HCT116 (cell line): ENCODE measurements at regions not wholly inside any gene's neighbourhood (a gene's known extent, or its start where the extent isn't known, plus 50 kb on each side); places are given as distances from the start of the nearest gene placed in this dataset.

Experiments used
- ATAC-seq: fragments of 200-7000 bp; cut with Tn5 transposase; 2 replicates; pipeline ENCODE4 v1.9.1; 2020; ENCODE audit warnings: mild to moderate bottlenecking, moderate library complexity
- BruUV-seq: library from RNA; stranded (reverse); fragments of 400-500 nt; replicated peaks from 2 replicates; lab custom pipeline; 2021; lab: Mats Ljungman, UMichigan
- CTCF ChIA-PET: fragments of 300-600 bp; sonication (Branson Sonifier 250); formaldehyde crosslinking; loops from one replicate; lab custom pipeline; 2021; ENCODE audit warnings: antibody characterized with exemption; lab: Charles Lee
- POLR2A ChIA-PET: fragments of 300-600, 350-600 bp; sonication (Branson Sonifier 250); formaldehyde crosslinking; loops from one replicate; lab custom pipeline; 2021; ENCODE audit warnings: antibody characterized with exemption; lab: Charles Lee
- RAD21 ChIA-PET, 2 experiments: fragments of 300-600 bp; sonication (Branson Sonifier 250); formaldehyde crosslinking; loops; one replicate each; lab custom pipeline; 2023; ENCODE audit warnings: low total read pairs in 2 of 2; ENCODE audit not compliant: uncharacterized antibody in 2 of 2, unreplicated experiment in 2 of 2, low non-redundant PET in 1 of 2; lab: Charles Lee
- DNase-seq: peaks from one replicate; pipeline ENCODE4 v3.0.0-alpha.2; 2010; ENCODE audit warnings: low read depth, low spot score
- H2AFZ ChIP-seq: fragments of 200-600 bp; shearing (Covaris generic), sonication (generic); 2 replicates; pipeline ENCODE4 v1.6.1; 2017; ENCODE audit warnings: low read depth, mixed run types, mixed read lengths, antibody characterized with exemption, low read length; ENCODE audit not compliant: poor library complexity, severe bottlenecking
- H3K27ac ChIP-seq: 2 replicates; pipeline ENCODE4 v1.5.1; 2012; ENCODE audit warnings: low read depth, low read length
- H3K27me3 ChIP-seq: fragments of 200-600 bp; sonication (generic); 2 replicates; pipeline ENCODE4 v1.6.1; 2016; ENCODE audit warnings: mixed run types, low read length, mixed read lengths; ENCODE audit not compliant: insufficient read depth
- H3K36me3 ChIP-seq, 2 experiments: fragments of 200-500 bp in 1 of 2; fragments of 200-600 bp in 1 of 2; sonication (Bioruptor generic) in 1 of 2; sonication (generic) in 1 of 2; 2 replicates each; pipeline versions ENCODE4 v1.5.1 to v1.6.1; 2014 to 2016; ENCODE audit warnings: low read length in 2 of 2, inconsistent platforms in 1 of 2, mixed read lengths in 1 of 2, mixed run types in 1 of 2; ENCODE audit not compliant: insufficient read depth in 2 of 2, control insufficient read depth in 1 of 2
- H3K4me1 ChIP-seq, 2 experiments: fragments of 200-600 bp in 1 of 2; sonication (generic) in 1 of 2; 2 replicates each; pipeline versions ENCODE4 v1.5.1 to v1.6.1; 2012 to 2017; ENCODE audit warnings: low read length in 2 of 2, inconsistent platforms in 1 of 2, mild to moderate bottlenecking in 1 of 2, mixed read lengths in 1 of 2, mixed run types in 1 of 2, moderate library complexity in 1 of 2; ENCODE audit not compliant: insufficient read depth in 2 of 2, control insufficient read depth in 1 of 2
- H3K4me2 ChIP-seq: fragments of 200-600 bp; sonication (generic); 2 replicates; pipeline ENCODE4 v1.6.1; 2017; ENCODE audit warnings: mixed run types, low read length, mixed read lengths
- H3K4me3 ChIP-seq, 2 experiments: fragments of 200-600 bp in 1 of 2; sonication (generic) in 1 of 2; replicated peaks in 1 of 2; 2 replicates each; pipeline ENCODE4 v1.5.1; 2011 to 2016; ENCODE audit warnings: low read length in 2 of 2, control low read depth in 1 of 2, low read depth in 1 of 2, mild to moderate bottlenecking in 1 of 2, mixed read lengths in 1 of 2, mixed run types in 1 of 2
- H3K79me2 ChIP-seq: fragments of 200-600 bp; sonication (generic); 2 replicates; pipeline ENCODE4 v1.6.1; 2017; ENCODE audit warnings: mild to moderate bottlenecking, mixed run types, low read length, moderate library complexity, mixed read lengths; ENCODE audit not compliant: insufficient read depth
- H3K9ac ChIP-seq: fragments of 200-600 bp; sonication (generic); 2 replicates; pipeline ENCODE4 v1.6.1; 2016; ENCODE audit warnings: low read length, mixed read lengths
- H3K9me2 ChIP-seq: fragments of 200-600 bp; sonication (generic), shearing (Covaris generic); 2 replicates; pipeline ENCODE4 v1.6.1; 2017; ENCODE audit warnings: mixed run types, mild to moderate bottlenecking, moderate library complexity; ENCODE audit not compliant: insufficient read depth
- H3K9me3 ChIP-seq, 2 experiments: fragments of 200-500 bp in 1 of 2; fragments of 200-600 bp in 1 of 2; sonication (Bioruptor generic) in 1 of 2; sonication (generic) in 1 of 2; 2 replicates each; pipeline ENCODE4 v1.6.1; 2014 to 2017; ENCODE audit warnings: low read length in 2 of 2, mixed read lengths in 2 of 2, inconsistent platforms in 1 of 2, low read depth in 1 of 2, mild to moderate bottlenecking in 1 of 2, mixed run types in 1 of 2, moderate library complexity in 1 of 2; ENCODE audit not compliant: control insufficient read depth in 1 of 2, insufficient read depth in 1 of 2
- H4K20me1 ChIP-seq: fragments of 200-600 bp; sonication (generic), shearing (Covaris generic); 2 replicates; pipeline ENCODE4 v1.6.1; 2017; ENCODE audit warnings: mixed run types, mild to moderate bottlenecking, moderate library complexity; ENCODE audit not compliant: insufficient read depth
- CEBPB ChIP-seq: IDR thresholded peaks from 2 replicates; pipeline ENCODE4 v1.6.1; 2012; ENCODE audit warnings: low read depth
- EGR1 ChIP-seq: IDR thresholded peaks from 2 replicates; pipeline ENCODE4 v1.6.1; 2012; ENCODE audit warnings: low read depth
- ELF1 ChIP-seq: IDR thresholded peaks from 2 replicates; pipeline ENCODE4 v1.6.1; 2012; ENCODE audit warnings: low read depth, borderline replicate concordance
- EZH2phosphoT487 ChIP-seq: fragments of 200-600 bp; IDR thresholded peaks from 2 replicates; pipeline ENCODE4 v1.6.1; 2018; ENCODE audit warnings: antibody characterized with exemption, borderline replicate concordance
- JUND ChIP-seq: IDR thresholded peaks from 2 replicates; pipeline ENCODE4 v1.6.1; 2012
- RAD21 ChIP-seq: IDR thresholded peaks from 2 replicates; pipeline ENCODE4 v1.6.1; 2012; ENCODE audit warnings: low read depth, mild to moderate bottlenecking
- SIN3A ChIP-seq: IDR thresholded peaks from 2 replicates; pipeline ENCODE4 v1.6.1; 2012; ENCODE audit warnings: low read depth
- TCF7L2 ChIP-seq: IDR thresholded peaks from 2 replicates; pipeline ENCODE4 v1.7.0; 2011; ENCODE audit warnings: borderline replicate concordance, inconsistent platforms; ENCODE audit not compliant: insufficient read depth, insufficient read length; ENCODE audit errors: extremely low read depth
- ZNF274 ChIP-seq: fragments of 200-500 bp; sonication (Bioruptor generic); IDR thresholded peaks from 2 replicates; pipeline ENCODE4 v1.6.1; 2014; ENCODE audit warnings: mild to moderate bottlenecking, low read depth, low read length, inconsistent platforms
- intact Hi-C: fragments of 100-400 bp; cut with micrococcal nuclease; formaldehyde crosslinking; loops from 2 replicates; pipeline ENCODE4 v1.10.0; 2022
- TF ChIP-seq, protein P1 (sequence below): IDR thresholded peaks from 2 replicates; pipeline ENCODE4 v1.6.1; 2012; ENCODE audit warnings: low read depth
- TF ChIP-seq, protein P2 (sequence below): IDR thresholded peaks from 2 replicates; pipeline ENCODE4 v1.6.1; 2011; ENCODE audit warnings: mild to moderate bottlenecking, low read length, moderate library complexity; ENCODE audit not compliant: insufficient replicate concordance; ENCODE audit errors: extremely low read depth

DNA sequence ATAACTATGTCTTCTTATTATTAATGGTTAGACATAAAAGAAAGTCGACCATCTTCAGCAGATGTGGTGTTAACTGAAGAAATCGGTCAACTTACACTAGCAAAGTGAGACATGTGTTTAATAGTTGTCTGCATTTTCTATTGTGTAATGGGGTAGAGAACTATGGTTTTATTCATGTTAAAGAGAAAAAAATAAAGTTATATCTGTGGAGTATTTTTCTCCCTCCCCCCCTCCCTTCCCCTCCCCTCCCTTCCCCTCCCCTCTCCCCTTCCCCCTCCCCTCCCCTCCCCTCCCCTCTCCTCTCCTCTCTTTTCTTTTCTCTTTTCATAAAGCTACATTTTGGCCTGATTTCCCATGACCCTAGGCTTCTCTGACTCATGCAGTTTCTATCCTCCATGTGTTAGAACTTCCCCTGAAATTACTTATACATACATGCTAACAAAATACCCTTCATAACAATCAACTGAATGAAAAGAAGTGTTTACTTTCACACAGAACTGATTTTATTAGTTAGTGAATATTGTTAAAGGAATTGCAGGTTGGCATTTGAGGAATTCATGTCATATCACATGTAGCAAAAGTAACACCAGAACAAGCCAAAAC, 1431.0 kb upstream of the ATXN8OS start:
- ATAC-seq (no peak), DNase-seq (no peak)
- no peak overlapping the region for H2AFZ ChIP-seq
- RAD21 ChIA-PET, result no interaction called here
- TF ChIP-seq ELF1, result no peak
- TF ChIP-seq, protein P1, sequence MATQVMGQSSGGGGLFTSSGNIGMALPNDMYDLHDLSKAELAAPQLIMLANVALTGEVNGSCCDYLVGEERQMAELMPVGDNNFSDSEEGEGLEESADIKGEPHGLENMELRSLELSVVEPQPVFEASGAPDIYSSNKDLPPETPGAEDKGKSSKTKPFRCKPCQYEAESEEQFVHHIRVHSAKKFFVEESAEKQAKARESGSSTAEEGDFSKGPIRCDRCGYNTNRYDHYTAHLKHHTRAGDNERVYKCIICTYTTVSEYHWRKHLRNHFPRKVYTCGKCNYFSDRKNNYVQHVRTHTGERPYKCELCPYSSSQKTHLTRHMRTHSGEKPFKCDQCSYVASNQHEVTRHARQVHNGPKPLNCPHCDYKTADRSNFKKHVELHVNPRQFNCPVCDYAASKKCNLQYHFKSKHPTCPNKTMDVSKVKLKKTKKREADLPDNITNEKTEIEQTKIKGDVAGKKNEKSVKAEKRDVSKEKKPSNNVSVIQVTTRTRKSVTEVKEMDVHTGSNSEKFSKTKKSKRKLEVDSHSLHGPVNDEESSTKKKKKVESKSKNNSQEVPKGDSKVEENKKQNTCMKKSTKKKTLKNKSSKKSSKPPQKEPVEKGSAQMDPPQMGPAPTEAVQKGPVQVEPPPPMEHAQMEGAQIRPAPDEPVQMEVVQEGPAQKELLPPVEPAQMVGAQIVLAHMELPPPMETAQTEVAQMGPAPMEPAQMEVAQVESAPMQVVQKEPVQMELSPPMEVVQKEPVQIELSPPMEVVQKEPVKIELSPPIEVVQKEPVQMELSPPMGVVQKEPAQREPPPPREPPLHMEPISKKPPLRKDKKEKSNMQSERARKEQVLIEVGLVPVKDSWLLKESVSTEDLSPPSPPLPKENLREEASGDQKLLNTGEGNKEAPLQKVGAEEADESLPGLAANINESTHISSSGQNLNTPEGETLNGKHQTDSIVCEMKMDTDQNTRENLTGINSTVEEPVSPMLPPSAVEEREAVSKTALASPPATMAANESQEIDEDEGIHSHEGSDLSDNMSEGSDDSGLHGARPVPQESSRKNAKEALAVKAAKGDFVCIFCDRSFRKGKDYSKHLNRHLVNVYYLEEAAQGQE, result no peak
- no peak for TF ChIP-seq EGR1
- TF ChIP-seq EZH2phosphoT487, result no peak
- no peak for TF ChIP-seq CEBPB
- no peaks in the 10 kb centered on the region for H3K27me3 ChIP-seq
- H3K27ac ChIP-seq, result no peak overlapping the region
- H4K20me1 ChIP-seq, result no peaks in the 10 kb centered on the region
- H3K79me2 ChIP-seq, result no peaks in the 10 kb centered on the region
- POLR2A ChIA-PET, result no interaction called here
- no peak overlapping the region for H3K4me2 ChIP-seq
- intact Hi-C loops, result no loop called here
- no peaks in the 10 kb centered on the region; a peak in 1 of 4 replicates for H3K36me3 ChIP-seq
- no peak overlapping the region for H3K9ac ChIP-seq
- H3K9me2 ChIP-seq, result no peaks in the 10 kb centered on the region
- H3K9me3 ChIP-seq, result no peaks in the 10 kb centered on the region
- CTCF ChIA-PET, result no interaction called here
- no peaks in the 10 kb centered on the region for H3K4me1 ChIP-seq
- BruUV-seq, result no TSS peak
- H3K4me3 ChIP-seq, result no peak overlapping the region

DNA sequence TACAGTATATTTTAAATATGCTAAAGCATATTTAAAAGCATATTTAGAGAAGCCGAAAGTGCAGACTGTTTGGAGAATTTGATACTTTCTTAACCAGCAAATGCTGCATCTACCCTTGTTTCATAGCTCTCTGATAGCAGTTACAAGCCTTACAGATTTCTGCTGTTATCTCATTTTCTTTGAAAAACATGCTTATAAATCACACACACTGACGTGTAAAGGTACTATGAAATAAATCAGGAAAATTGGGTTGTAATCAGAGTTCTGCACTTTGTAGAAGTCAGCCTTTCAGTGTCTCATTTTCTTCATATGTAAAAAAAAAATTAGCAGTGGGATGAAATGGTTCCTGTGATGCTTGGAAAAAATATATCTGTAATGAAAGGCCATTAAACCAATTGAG, 1432.4 kb upstream of the ATXN8OS start:
- no peaks in the 10 kb centered on the region for H3K9me2 ChIP-seq
- DNase-seq (no peak), ATAC-seq (no peak)
- no peaks in the 10 kb centered on the region for H3K27me3 ChIP-seq
- H3K9ac ChIP-seq, result no peak overlapping the region
- ChIA-PET CTCF (no interaction called here), RAD21 (no interaction called here), POLR2A (no interaction called here)
- BruUV-seq, result no TSS peak
- no peaks in the 10 kb centered on the region; a peak in 1 of 4 replicates for H3K36me3 ChIP-seq
- no peaks in the 10 kb centered on the region for H4K20me1 ChIP-seq
- no peak overlapping the region for H3K27ac ChIP-seq
- H3K4me1 ChIP-seq, result no peaks in the 10 kb centered on the region
- no peak overlapping the region for H2AFZ ChIP-seq
- no peaks in the 10 kb centered on the region; a peak in 1 of 4 replicates for H3K9me3 ChIP-seq
- H3K4me3 ChIP-seq, result no peak overlapping the region
- intact Hi-C loops, result no loop called here
- no peaks in the 10 kb centered on the region for H3K79me2 ChIP-seq
- TF ChIP-seq EGR1, result no peak
- TF ChIP-seq EZH2phosphoT487, result no peak
- TF ChIP-seq JUND, result no peak
- TF ChIP-seq SIN3A, result no peak
- TF ChIP-seq RAD21, result no peak
- TF ChIP-seq, protein P2, sequence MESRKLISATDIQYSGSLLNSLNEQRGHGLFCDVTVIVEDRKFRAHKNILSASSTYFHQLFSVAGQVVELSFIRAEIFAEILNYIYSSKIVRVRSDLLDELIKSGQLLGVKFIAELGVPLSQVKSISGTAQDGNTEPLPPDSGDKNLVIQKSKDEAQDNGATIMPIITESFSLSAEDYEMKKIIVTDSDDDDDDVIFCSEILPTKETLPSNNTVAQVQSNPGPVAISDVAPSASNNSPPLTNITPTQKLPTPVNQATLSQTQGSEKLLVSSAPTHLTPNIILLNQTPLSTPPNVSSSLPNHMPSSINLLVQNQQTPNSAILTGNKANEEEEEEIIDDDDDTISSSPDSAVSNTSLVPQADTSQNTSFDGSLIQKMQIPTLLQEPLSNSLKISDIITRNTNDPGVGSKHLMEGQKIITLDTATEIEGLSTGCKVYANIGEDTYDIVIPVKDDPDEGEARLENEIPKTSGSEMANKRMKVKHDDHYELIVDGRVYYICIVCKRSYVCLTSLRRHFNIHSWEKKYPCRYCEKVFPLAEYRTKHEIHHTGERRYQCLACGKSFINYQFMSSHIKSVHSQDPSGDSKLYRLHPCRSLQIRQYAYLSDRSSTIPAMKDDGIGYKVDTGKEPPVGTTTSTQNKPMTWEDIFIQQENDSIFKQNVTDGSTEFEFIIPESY, result no peak
- TF ChIP-seq ZNF274, result no peak
- no peak for TF ChIP-seq TCF7L2
- no peak overlapping the region for H3K4me2 ChIP-seq
